GM23338 (cell line): ENCODE measurements at regions not wholly inside any gene's neighbourhood (a gene's known extent, or its start where the extent isn't known, plus 50 kb on each side); places are given as distances from the start of the nearest gene placed in this dataset.

Source experiments
- ATAC-seq: fragments of 200-7000 bp; cut with Tn5 transposase; 3 replicates; pipeline ENCODE4 v1.9.1; 2020
- DNase-seq: peaks from one replicate; pipeline ENCODE4 v3.0.0-alpha.2; 2015; ENCODE audit warnings: low spot score
- H2AFZ ChIP-seq: fragments of 200-600 bp; sonication (generic); 2 replicates; pipeline ENCODE4 v1.8.0; 2016; ENCODE audit warnings: antibody characterized with exemption, mild to moderate bottlenecking, moderate library complexity
- H3F3A ChIP-seq: fragments of 200-600 bp; sonication (generic); replicated peaks from 2 replicates; pipeline ENCODE4 v1.8.0; 2017; ENCODE audit warnings: antibody characterized with exemption, mixed run types, low read depth
- H3K27ac ChIP-seq: fragments of 200-600 bp; sonication (generic); 2 replicates; pipeline ENCODE4 v1.6.1; 2016; ENCODE audit warnings: low read depth
- H3K27me3 ChIP-seq: fragments of 200-600 bp; sonication (generic); 2 replicates; pipeline ENCODE4 v1.8.0; 2016; ENCODE audit warnings: mild to moderate bottlenecking, mixed run types, moderate library complexity; ENCODE audit not compliant: insufficient read depth
- H3K36me3 ChIP-seq: fragments of 200-600 bp; sonication (generic); 2 replicates; pipeline ENCODE4 v1.8.0; 2016; ENCODE audit warnings: mild to moderate bottlenecking; ENCODE audit not compliant: insufficient read depth
- H3K4me1 ChIP-seq: fragments of 200-600 bp; sonication (generic); 2 replicates; pipeline ENCODE4 v1.8.0; 2016; ENCODE audit warnings: mild to moderate bottlenecking, moderate library complexity; ENCODE audit not compliant: insufficient read depth
- H3K4me2 ChIP-seq: fragments of 200-600 bp; sonication (generic); 2 replicates; pipeline ENCODE4 v1.7.1; 2017; ENCODE audit warnings: mixed run types
- H3K4me3 ChIP-seq: fragments of 200-600 bp; sonication (generic); 2 replicates; pipeline ENCODE4 v1.6.1; 2016; ENCODE audit warnings: mixed run types
- H3K79me2 ChIP-seq: fragments of 200-600 bp; sonication (generic); replicated peaks from 2 replicates; pipeline ENCODE4 v1.8.0; 2017; ENCODE audit warnings: mild to moderate bottlenecking; ENCODE audit not compliant: insufficient read depth
- H3K9me2 ChIP-seq: fragments of 200-600 bp; sonication (generic); 2 replicates; pipeline ENCODE4 v1.8.0; 2017; ENCODE audit not compliant: insufficient read depth
- H4K20me1 ChIP-seq: fragments of 200-600 bp; sonication (generic); replicated peaks from 2 replicates; pipeline ENCODE4 v1.8.0; 2017; ENCODE audit warnings: mild to moderate bottlenecking; ENCODE audit not compliant: insufficient read depth
- H3K27ac Mint-ChIP-seq: 2 replicates; pipeline ENCODE4 v1.8.0; 2020; ENCODE audit warnings: inconsistent platforms, mild to moderate bottlenecking, moderate library complexity, mixed read lengths
- H3K27me3 Mint-ChIP-seq: 3 replicates; pipeline ENCODE4 v1.8.0; 2022; ENCODE audit warnings: low read depth, mild to moderate bottlenecking, moderate library complexity, mixed read lengths, inconsistent platforms; ENCODE audit not compliant: insufficient read depth, poor library complexity
- H3K36me3 Mint-ChIP-seq: 3 replicates; pipeline ENCODE4 v1.8.0; 2021; ENCODE audit warnings: low read depth, mild to moderate bottlenecking, inconsistent platforms, moderate library complexity, mixed read lengths
- H3K4me1 Mint-ChIP-seq: 3 replicates; pipeline ENCODE4 v1.8.0; 2020; ENCODE audit warnings: mild to moderate bottlenecking, inconsistent platforms, mixed read lengths
- H3K4me3 Mint-ChIP-seq: 3 replicates; pipeline ENCODE4 v1.8.0; 2021; ENCODE audit warnings: moderate library complexity, mild to moderate bottlenecking, inconsistent platforms, mixed read lengths
- H3K9me3 Mint-ChIP-seq: 3 replicates; pipeline ENCODE4 v1.8.0; 2020; ENCODE audit warnings: moderate library complexity, mild to moderate bottlenecking, inconsistent platforms, mixed read lengths
- CREB1 ChIP-seq: fragments of 250-450 bp; sonication (Bioruptor Pico); IDR thresholded peaks from 2 replicates; pipeline ENCODE4 v1.5.0; 2020; ENCODE audit warnings: low read depth, mild to moderate bottlenecking, moderate library complexity
- EZH2 ChIP-seq: fragments of 200-600 bp; sonication (generic); IDR thresholded peaks from one replicate; pipeline ENCODE4 v1.8.0; 2017; ENCODE audit warnings: antibody characterized with exemption, mild to moderate bottlenecking, low read depth; ENCODE audit not compliant: unreplicated experiment
- EZH2phosphoT487 ChIP-seq: fragments of 200-600 bp; sonication (generic); IDR thresholded peaks from one replicate; pipeline ENCODE4 v1.8.1; 2018; ENCODE audit warnings: antibody characterized with exemption; ENCODE audit not compliant: unreplicated experiment
- NANOG ChIP-seq: IDR thresholded peaks from 2 replicates; pipeline ENCODE4 v1.6.1; 2016; ENCODE audit warnings: antibody characterized with exemption, borderline replicate concordance
- STAT1 ChIP-seq: IDR thresholded peaks from one replicate; pipeline ENCODE4 v1.6.1; 2016; ENCODE audit warnings: antibody characterized with exemption; ENCODE audit not compliant: unreplicated experiment
- TF ChIP-seq, protein P1 (sequence below): fragments of 250-450 bp; sonication (Bioruptor Pico); IDR thresholded peaks from 2 replicates; pipeline ENCODE4 v1.5.0; 2020; ENCODE audit warnings: mild to moderate bottlenecking, moderate library complexity
- TF ChIP-seq, protein P2 (sequence below): IDR thresholded peaks from 2 replicates; pipeline ENCODE4 v1.6.1; 2016; ENCODE audit warnings: antibody characterized with exemption

DNA sequence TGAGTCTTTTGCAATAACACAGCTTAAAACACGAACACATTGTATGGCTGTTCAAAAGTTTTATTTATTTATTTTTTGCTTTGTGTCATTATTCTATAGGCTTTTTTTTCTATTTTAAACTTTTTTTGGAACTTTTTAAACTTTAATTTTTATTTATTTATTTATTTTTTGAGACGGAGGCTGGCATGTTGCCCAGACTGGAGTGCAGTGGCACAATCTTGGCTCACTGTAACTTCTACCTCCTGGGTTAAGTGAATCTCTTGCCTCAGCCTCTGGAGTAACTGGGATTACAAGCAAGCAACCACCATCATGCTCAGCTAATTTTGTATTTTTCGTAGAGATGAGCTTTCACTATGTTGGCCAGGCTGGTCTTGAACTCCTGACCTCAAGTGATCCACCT lies 88.3 kb upstream of the GADD45A start:
- H3F3A ChIP-seq, result no peaks in the 10 kb centered on the region
- no peaks in the 10 kb centered on the region for H3K4me1 ChIP-seq
- no peak overlapping the region for H3K4me3 ChIP-seq
- H3K9me2 ChIP-seq, result no peaks in the 10 kb centered on the region; the same call in 1 of the 2 replicates
- no peaks in the 10 kb centered on the region for H3K79me2 ChIP-seq
- no peaks in the 10 kb centered on the region for H3K36me3 ChIP-seq
- Mint-ChIP-seq H3K9me3 (peaks cover 5% of the 10 kb centered on the region; the same call in 1 of the 3 replicates), H3K4me3 (no peak overlapping the region), H3K36me3 (no peaks in the 10 kb centered on the region; the same call in 2 of the 3 replicates), H3K27me3 (no peaks in the 10 kb centered on the region), H3K27ac (no peak overlapping the region), H3K4me1 (peaks cover 9% of the 10 kb centered on the region)
- DNase-seq, result no peak
- H2AFZ ChIP-seq, result no peak overlapping the region
- no peak overlapping the region for H3K4me2 ChIP-seq
- H3K27ac ChIP-seq, result no peak overlapping the region
- no peaks in the 10 kb centered on the region for H4K20me1 ChIP-seq
- ATAC-seq, result no peak
- TF ChIP-seq EZH2phosphoT487 (no peak), CREB1 (CRISPR knock-in tag) (no peak), NANOG (no peak), STAT1 (no peak), EZH2 (no peak)
- TF ChIP-seq, protein P1, sequence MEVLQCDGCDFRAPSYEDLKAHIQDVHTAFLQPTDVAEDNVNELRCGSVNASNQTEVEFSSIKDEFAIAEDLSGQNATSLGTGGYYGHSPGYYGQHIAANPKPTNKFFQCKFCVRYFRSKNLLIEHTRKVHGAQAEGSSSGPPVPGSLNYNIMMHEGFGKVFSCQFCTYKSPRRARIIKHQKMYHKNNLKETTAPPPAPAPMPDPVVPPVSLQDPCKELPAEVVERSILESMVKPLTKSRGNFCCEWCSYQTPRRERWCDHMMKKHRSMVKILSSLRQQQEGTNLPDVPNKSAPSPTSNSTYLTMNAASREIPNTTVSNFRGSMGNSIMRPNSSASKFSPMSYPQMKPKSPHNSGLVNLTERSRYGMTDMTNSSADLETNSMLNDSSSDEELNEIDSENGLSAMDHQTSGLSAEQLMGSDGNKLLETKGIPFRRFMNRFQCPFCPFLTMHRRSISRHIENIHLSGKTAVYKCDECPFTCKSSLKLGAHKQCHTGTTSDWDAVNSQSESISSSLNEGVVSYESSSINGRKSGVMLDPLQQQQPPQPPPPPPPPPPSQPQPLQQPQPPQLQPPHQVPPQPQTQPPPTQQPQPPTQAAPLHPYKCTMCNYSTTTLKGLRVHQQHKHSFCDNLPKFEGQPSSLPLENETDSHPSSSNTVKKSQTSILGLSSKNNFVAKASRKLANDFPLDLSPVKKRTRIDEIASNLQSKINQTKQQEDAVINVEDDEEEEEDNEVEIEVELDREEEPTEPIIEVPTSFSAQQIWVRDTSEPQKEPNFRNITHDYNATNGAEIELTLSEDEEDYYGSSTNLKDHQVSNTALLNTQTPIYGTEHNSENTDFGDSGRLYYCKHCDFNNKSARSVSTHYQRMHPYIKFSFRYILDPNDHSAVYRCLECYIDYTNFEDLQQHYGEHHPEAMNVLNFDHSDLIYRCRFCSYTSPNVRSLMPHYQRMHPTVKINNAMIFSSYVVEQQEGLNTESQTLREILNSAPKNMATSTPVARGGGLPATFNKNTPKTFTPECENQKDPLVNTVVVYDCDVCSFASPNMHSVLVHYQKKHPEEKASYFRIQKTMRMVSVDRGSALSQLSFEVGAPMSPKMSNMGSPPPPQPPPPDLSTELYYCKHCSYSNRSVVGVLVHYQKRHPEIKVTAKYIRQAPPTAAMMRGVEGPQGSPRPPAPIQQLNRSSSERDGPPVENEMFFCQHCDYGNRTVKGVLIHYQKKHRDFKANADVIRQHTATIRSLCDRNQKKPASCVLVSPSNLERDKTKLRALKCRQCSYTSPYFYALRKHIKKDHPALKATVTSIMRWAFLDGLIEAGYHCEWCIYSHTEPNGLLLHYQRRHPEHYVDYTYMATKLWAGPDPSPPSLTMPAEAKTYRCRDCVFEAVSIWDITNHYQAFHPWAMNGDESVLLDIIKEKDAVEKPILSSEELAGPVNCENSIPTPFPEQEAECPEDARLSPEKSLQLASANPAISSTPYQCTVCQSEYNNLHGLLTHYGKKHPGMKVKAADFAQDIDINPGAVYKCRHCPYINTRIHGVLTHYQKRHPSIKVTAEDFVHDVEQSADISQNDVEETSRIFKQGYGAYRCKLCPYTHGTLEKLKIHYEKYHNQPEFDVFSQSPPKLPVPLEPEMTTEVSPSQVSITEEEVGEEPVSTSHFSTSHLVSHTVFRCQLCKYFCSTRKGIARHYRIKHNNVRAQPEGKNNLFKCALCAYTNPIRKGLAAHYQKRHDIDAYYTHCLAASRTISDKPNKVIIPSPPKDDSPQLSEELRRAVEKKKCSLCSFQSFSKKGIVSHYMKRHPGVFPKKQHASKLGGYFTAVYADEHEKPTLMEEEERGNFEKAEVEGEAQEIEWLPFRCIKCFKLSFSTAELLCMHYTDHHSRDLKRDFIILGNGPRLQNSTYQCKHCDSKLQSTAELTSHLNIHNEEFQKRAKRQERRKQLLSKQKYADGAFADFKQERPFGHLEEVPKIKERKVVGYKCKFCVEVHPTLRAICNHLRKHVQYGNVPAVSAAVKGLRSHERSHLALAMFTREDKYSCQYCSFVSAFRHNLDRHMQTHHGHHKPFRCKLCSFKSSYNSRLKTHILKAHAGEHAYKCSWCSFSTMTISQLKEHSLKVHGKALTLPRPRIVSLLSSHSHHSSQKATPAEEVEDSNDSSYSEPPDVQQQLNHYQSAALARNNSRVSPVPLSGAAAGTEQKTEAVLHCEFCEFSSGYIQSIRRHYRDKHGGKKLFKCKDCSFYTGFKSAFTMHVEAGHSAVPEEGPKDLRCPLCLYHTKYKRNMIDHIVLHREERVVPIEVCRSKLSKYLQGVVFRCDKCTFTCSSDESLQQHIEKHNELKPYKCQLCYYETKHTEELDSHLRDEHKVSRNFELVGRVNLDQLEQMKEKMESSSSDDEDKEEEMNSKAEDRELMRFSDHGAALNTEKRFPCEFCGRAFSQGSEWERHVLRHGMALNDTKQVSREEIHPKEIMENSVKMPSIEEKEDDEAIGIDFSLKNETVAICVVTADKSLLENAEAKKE (CRISPR knock-in tag), result no peak
- TF ChIP-seq, protein P2, sequence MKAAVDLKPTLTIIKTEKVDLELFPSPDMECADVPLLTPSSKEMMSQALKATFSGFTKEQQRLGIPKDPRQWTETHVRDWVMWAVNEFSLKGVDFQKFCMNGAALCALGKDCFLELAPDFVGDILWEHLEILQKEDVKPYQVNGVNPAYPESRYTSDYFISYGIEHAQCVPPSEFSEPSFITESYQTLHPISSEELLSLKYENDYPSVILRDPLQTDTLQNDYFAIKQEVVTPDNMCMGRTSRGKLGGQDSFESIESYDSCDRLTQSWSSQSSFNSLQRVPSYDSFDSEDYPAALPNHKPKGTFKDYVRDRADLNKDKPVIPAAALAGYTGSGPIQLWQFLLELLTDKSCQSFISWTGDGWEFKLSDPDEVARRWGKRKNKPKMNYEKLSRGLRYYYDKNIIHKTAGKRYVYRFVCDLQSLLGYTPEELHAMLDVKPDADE, result no peak
- no peaks in the 10 kb centered on the region for H3K27me3 ChIP-seq
